H9 (cell line): ENCODE measurements at regions not wholly inside any gene's neighbourhood (a gene's known extent, or its start where the extent isn't known, plus 50 kb on each side); places are given as distances from the start of the nearest gene placed in this dataset.

Experiments used
- DNase-seq: peaks from one replicate; pipeline ENCODE4 v3.0.0-alpha.2; 2017
- H2AFZ ChIP-seq: one replicate; pipeline ENCODE4 v1.6.1; 2013; ENCODE audit warnings: mild to moderate bottlenecking, low read length, control low read depth, moderate library complexity
- H2AK5ac ChIP-seq: 2 replicates; pipeline ENCODE4 v1.6.1; 2013; ENCODE audit warnings: low read length, control low read depth, mixed read lengths; ENCODE audit not compliant: insufficient read length
- H2BK120ac ChIP-seq: one replicate; pipeline ENCODE4 v1.6.1; 2013; ENCODE audit warnings: low read depth, mild to moderate bottlenecking, low read length, control low read depth, inconsistent platforms; ENCODE audit not compliant: poor library complexity, severe bottlenecking
- H2BK12ac ChIP-seq: 2 replicates; pipeline ENCODE4 v1.6.1; 2013; ENCODE audit warnings: low read length, control low read depth, mixed read lengths, low read depth; ENCODE audit not compliant: insufficient read length
- H2BK15ac ChIP-seq: 2 replicates; pipeline ENCODE4 v1.6.1; 2013; ENCODE audit warnings: low read depth, low read length, control low read depth
- H2BK20ac ChIP-seq: one replicate; pipeline ENCODE4 v1.6.1; 2013; ENCODE audit warnings: low read depth, mild to moderate bottlenecking, low read length, control low read depth, inconsistent platforms; ENCODE audit not compliant: poor library complexity, severe bottlenecking
- H2BK5ac ChIP-seq: 2 replicates; pipeline ENCODE4 v1.6.1; 2013; ENCODE audit warnings: low read length, control low read depth, mixed read lengths; ENCODE audit not compliant: insufficient read length
- H3K14ac ChIP-seq: 2 replicates; pipeline ENCODE4 v1.6.1; 2013; ENCODE audit warnings: low read length, control low read depth; ENCODE audit not compliant: insufficient read depth
- H3K18ac ChIP-seq: 2 replicates; pipeline ENCODE4 v1.6.1; 2013; ENCODE audit warnings: low read depth, mild to moderate bottlenecking, mixed read lengths, low read length, control low read depth; ENCODE audit not compliant: insufficient read length
- H3K23ac ChIP-seq: 2 replicates; pipeline ENCODE4 v1.6.1; 2013; ENCODE audit warnings: low read length, control low read depth, mixed read lengths, low read depth; ENCODE audit not compliant: insufficient read length
- H3K23me2 ChIP-seq: 2 replicates; pipeline ENCODE4 v1.6.1; 2013; ENCODE audit warnings: low read depth, mild to moderate bottlenecking, mixed read lengths, low read length, control low read depth; ENCODE audit not compliant: insufficient read length, poor library complexity, severe bottlenecking
- H3K27ac ChIP-seq: 2 replicates; pipeline ENCODE4 v1.5.1; 2013; ENCODE audit warnings: low read length, control low read depth, mixed read lengths, low read depth; ENCODE audit not compliant: insufficient read length
- H3K27me3 ChIP-seq: 2 replicates; pipeline ENCODE4 v1.6.1; 2013; ENCODE audit warnings: low read length, control low read depth, inconsistent platforms; ENCODE audit not compliant: insufficient read depth
- H3K4ac ChIP-seq: 2 replicates; pipeline ENCODE4 v1.6.1; 2013; ENCODE audit warnings: low read depth, mild to moderate bottlenecking, control low read depth, inconsistent platforms, low read length, moderate library complexity
- H3K4me1 ChIP-seq: 2 replicates; pipeline ENCODE4 v1.6.1; 2013; ENCODE audit warnings: low read length, control low read depth, inconsistent platforms; ENCODE audit not compliant: insufficient read depth
- H3K4me2 ChIP-seq: 2 replicates; pipeline ENCODE4 v1.6.1; 2013; ENCODE audit warnings: low read length, control low read depth, mixed read lengths; ENCODE audit not compliant: insufficient read length, insufficient read depth
- H3K56ac ChIP-seq: 2 replicates; pipeline ENCODE4 v1.6.1; 2013; ENCODE audit warnings: low read depth, mild to moderate bottlenecking, mixed read lengths, low read length, control low read depth; ENCODE audit not compliant: insufficient read length
- H3K79me1 ChIP-seq: 2 replicates; pipeline ENCODE4 v1.6.1; 2013; ENCODE audit warnings: low read depth, mild to moderate bottlenecking, moderate library complexity, low read length, control low read depth, inconsistent platforms; ENCODE audit not compliant: insufficient read depth, poor library complexity, severe bottlenecking
- H3K79me2 ChIP-seq: 2 replicates; pipeline ENCODE4 v1.6.1; 2013; ENCODE audit warnings: low read length, control low read depth, inconsistent platforms; ENCODE audit not compliant: insufficient read depth
- H3K9ac ChIP-seq: 2 replicates; pipeline ENCODE4 v1.6.1; 2013; ENCODE audit warnings: low read length, control low read depth, mixed read lengths; ENCODE audit not compliant: insufficient read length; ENCODE audit errors: extremely low read depth
- H3K9me3 ChIP-seq: one replicate; pipeline ENCODE4 v1.6.1; 2013; ENCODE audit warnings: low read depth, low read length, inconsistent platforms; ENCODE audit not compliant: control insufficient read depth
- H3T11ph ChIP-seq: one replicate; pipeline ENCODE4 v1.6.1; 2013; ENCODE audit warnings: mild to moderate bottlenecking, low read length, control low read depth, inconsistent platforms
- H4K20me1 ChIP-seq: one replicate; pipeline ENCODE4 v1.6.1; 2013; ENCODE audit not compliant: control insufficient read depth, insufficient read length, insufficient read depth
- H4K5ac ChIP-seq: 2 replicates; pipeline ENCODE4 v1.6.1; 2013; ENCODE audit warnings: low read depth, mild to moderate bottlenecking, mixed read lengths, low read length, control low read depth; ENCODE audit not compliant: insufficient read length
- H4K8ac ChIP-seq: replicated peaks from 2 replicates; pipeline ENCODE4 v1.6.1; 2013; ENCODE audit warnings: low read length, control low read depth, mixed read lengths, low read depth; ENCODE audit not compliant: insufficient read length
- H4K91ac ChIP-seq: 2 replicates; pipeline ENCODE4 v1.6.1; 2013; ENCODE audit warnings: low read depth, mild to moderate bottlenecking, moderate library complexity, mixed read lengths, low read length, control low read depth; ENCODE audit not compliant: insufficient read length
- H3K27ac Mint-ChIP-seq, 3 experiments: 2 replicates in 2 of 3; 3 replicates in 1 of 3; pipeline ENCODE4 v1.8.0; 2020 to 2021; ENCODE audit warnings: mixed read lengths in 3 of 3, mild to moderate bottlenecking in 1 of 3, moderate library complexity in 1 of 3
- H3K27me3 Mint-ChIP-seq: 2 replicates; pipeline ENCODE4 v1.8.0; 2021; ENCODE audit warnings: low read depth, mild to moderate bottlenecking, moderate library complexity, mixed read lengths
- H3K36me3 Mint-ChIP-seq, 3 experiments: 2 replicates in 2 of 3; 3 replicates in 1 of 3; pipeline ENCODE4 v1.8.0; 2020 to 2021; ENCODE audit warnings: low read depth in 3 of 3, mixed read lengths in 3 of 3; ENCODE audit not compliant: insufficient read depth in 1 of 3
- H3K4me1 Mint-ChIP-seq, 2 experiments: 2 replicates each; pipeline ENCODE4 v1.8.0; 2020; ENCODE audit warnings: mixed read lengths in 2 of 2
- H3K4me3 Mint-ChIP-seq, 2 experiments: 2 replicates in 1 of 2; 3 replicates in 1 of 2; pipeline ENCODE4 v1.8.0; 2020 to 2021; ENCODE audit warnings: mild to moderate bottlenecking in 2 of 2, mixed read lengths in 2 of 2, moderate library complexity in 1 of 2
- H3K9me3 Mint-ChIP-seq, 2 experiments: 2 replicates in 1 of 2; 3 replicates in 1 of 2; pipeline ENCODE4 v1.8.0; 2020; ENCODE audit warnings: mild to moderate bottlenecking in 2 of 2, mixed read lengths in 2 of 2, moderate library complexity in 1 of 2
- WGBS: extraction: QIAGEN DNeasy Blood & Tissue Kit; methylation state at CpG from one replicate; pipeline ENCODE4 v1.1.7; 2013; ENCODE audit warnings: missing lambda C conversion rate, low lambda C conversion rate, mixed read lengths; ENCODE audit not compliant: insufficient read length; ENCODE audit errors: extremely low coverage; 5-methylcytosine and 5-hydroxymethylcytosine counted together
- TF ChIP-seq, protein P1 (sequence below): fragments of 200-600 bp; sonication (generic); conservative IDR thresholded peaks from 3 replicates; pipeline ENCODE4 v1.8.0; 2021; ENCODE audit warnings: antibody characterized with exemption, mild to moderate bottlenecking

DNA sequence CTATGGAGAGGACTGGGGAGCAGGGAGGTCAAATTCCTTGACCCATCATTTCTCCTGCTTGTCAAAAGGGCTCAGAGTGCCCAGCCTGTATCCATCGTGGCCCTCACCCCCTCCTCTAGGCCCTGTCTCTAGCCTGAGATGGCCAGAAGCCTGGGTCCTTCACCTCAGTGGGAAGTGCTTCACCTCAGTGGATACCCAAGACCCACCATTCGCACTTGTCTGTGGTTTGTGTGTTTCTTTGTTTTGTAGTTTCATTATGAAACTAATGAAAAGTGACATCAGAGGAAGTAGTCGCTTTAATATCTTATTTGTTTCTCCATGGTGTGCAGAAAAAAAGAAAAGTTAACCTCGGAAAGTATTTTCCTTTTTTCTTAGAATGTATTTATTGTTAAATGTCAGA is 194.0 kb upstream of the CADM1 start:
- H4K5ac ChIP-seq = no peak overlapping the region
- Mint-ChIP-seq H3K4me1 (peaks cover 13 to 26% of the 10 kb centered on the region in 2 experiments), H3K36me3 (peaks cover 0 to 3% (median under 1%) of the 10 kb centered on the region in 3 experiments; a peak in 2 of 7 replicates), H3K4me3 (no peak overlapping the region), H3K9me3 (peaks cover 3 to 5% of the 10 kb centered on the region in 2 experiments; a peak in 3 of 5 replicates), H3K27ac (no peak overlapping the region), H3K27me3 (peaks cover 16% of the 10 kb centered on the region)
- no peak overlapping the region for H3K4me2 ChIP-seq
- no peak overlapping the region for H3K14ac ChIP-seq
- no peak overlapping the region for H2AFZ ChIP-seq
- no peaks in the 10 kb centered on the region for H3K4me1 ChIP-seq
- H3T11ph ChIP-seq = no peak overlapping the region
- no peaks in the 10 kb centered on the region for H3K79me2 ChIP-seq
- no peak overlapping the region for H2BK20ac ChIP-seq
- no peaks in the 10 kb centered on the region for H4K20me1 ChIP-seq
- H3K9ac ChIP-seq = no peak overlapping the region
- H3K9me3 ChIP-seq = no peaks in the 10 kb centered on the region
- no peak overlapping the region for H2AK5ac ChIP-seq
- TF ChIP-seq, protein P1, sequence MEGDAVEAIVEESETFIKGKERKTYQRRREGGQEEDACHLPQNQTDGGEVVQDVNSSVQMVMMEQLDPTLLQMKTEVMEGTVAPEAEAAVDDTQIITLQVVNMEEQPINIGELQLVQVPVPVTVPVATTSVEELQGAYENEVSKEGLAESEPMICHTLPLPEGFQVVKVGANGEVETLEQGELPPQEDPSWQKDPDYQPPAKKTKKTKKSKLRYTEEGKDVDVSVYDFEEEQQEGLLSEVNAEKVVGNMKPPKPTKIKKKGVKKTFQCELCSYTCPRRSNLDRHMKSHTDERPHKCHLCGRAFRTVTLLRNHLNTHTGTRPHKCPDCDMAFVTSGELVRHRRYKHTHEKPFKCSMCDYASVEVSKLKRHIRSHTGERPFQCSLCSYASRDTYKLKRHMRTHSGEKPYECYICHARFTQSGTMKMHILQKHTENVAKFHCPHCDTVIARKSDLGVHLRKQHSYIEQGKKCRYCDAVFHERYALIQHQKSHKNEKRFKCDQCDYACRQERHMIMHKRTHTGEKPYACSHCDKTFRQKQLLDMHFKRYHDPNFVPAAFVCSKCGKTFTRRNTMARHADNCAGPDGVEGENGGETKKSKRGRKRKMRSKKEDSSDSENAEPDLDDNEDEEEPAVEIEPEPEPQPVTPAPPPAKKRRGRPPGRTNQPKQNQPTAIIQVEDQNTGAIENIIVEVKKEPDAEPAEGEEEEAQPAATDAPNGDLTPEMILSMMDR = no peak
- H2BK12ac ChIP-seq = no peak overlapping the region
- H3K27me3 ChIP-seq = no peaks in the 10 kb centered on the region; the same call in 1 of the 2 replicates
- no peaks in the 10 kb centered on the region for H3K23me2 ChIP-seq
- no peak overlapping the region for H3K56ac ChIP-seq
- H2BK15ac ChIP-seq = no peak overlapping the region
- no peak overlapping the region for H4K8ac ChIP-seq
- no CpG with 5 or more reads among the region's 4 CpGs for WGBS
- no peaks in the 10 kb centered on the region for H3K79me1 ChIP-seq
- no peak overlapping the region for H4K91ac ChIP-seq
- no peak overlapping the region for H3K27ac ChIP-seq
- no peak overlapping the region for H3K23ac ChIP-seq
- no peak overlapping the region for H2BK5ac ChIP-seq
- no peak overlapping the region for H3K18ac ChIP-seq
- H2BK120ac ChIP-seq = no peak overlapping the region
- no peak for DNase-seq
- H3K4ac ChIP-seq = no peak overlapping the region
